ENCODE measurements at regions not wholly inside any gene's neighbourhood (a gene's known extent, or its start where the extent isn't known, plus 50 kb on each side); places are given as distances from the start of the nearest gene placed in this dataset.

DNA sequence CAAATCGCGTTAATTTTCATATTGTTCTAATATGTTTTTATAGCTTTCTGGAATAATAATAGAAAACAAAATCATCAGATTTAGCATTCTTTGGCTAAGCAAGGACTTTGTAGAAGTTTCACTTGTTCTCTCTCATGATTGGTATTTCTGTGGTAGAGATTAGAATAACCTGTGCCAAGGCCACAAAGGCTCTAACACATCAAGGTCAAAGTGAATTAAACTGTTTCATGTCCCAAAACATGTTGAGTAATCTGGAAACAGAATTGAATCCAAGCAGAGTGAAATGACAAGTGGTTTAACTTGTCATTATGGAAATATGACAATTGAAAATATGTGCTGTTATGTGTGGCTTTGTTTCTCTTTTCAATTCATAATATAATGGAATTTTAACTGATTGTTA is 617.4 kb downstream of the CCDC85A start:
- TF ChIP-seq TAF1 (IDR thresholded peaks at IDR 0.05; ENCODE audit: borderline replicate concordance, low read depth, low read length) (no peak), POLR2A (IDR thresholded peaks at IDR 0.05; ENCODE audit: low read depth, low read length) (no peak)

All from GM12892 (cell line).